Smooth muscle cell (in vitro differentiated cells): ENCODE measurements at regions not wholly inside any gene's neighbourhood (a gene's known extent, or its start where the extent isn't known, plus 50 kb on each side); places are given as distances from the start of the nearest gene placed in this dataset.

Experiments
- DNase-seq: peaks from one replicate; lab custom pipeline; 2025; ENCODE audit not compliant: unreplicated experiment; lab: John Stamatoyannopoulos, UW
- H2AFZ ChIP-seq: fragments of 200-600 bp; sonication (generic); 2 replicates; pipeline ENCODE4 v1.6.0; 2016; ENCODE audit warnings: antibody characterized with exemption, low read depth, mild to moderate bottlenecking
- H3F3A ChIP-seq: fragments of 200-600 bp; sonication (generic); 2 replicates; pipeline ENCODE4 v1.6.0; 2017; ENCODE audit warnings: antibody characterized with exemption, low read depth
- H3K27ac ChIP-seq: fragments of 200-600 bp; sonication (generic); 2 replicates; pipeline ENCODE4 v1.5.1; 2016; ENCODE audit warnings: low read depth, mild to moderate bottlenecking
- H3K27me3 ChIP-seq: fragments of 200-600 bp; sonication (generic); 2 replicates; pipeline ENCODE4 v1.6.1; 2016; ENCODE audit warnings: low read depth, mild to moderate bottlenecking
- H3K36me3 ChIP-seq: fragments of 200-600 bp; sonication (generic); 2 replicates; pipeline ENCODE4 v1.5.1; 2016; ENCODE audit warnings: low read depth
- H3K4me1 ChIP-seq: fragments of 200-600 bp; sonication (generic); 2 replicates; pipeline ENCODE4 v1.5.1; 2016; ENCODE audit warnings: low read depth
- H3K4me2 ChIP-seq: fragments of 200-600 bp; sonication (generic); 2 replicates; pipeline ENCODE4 v1.6.0; 2016; ENCODE audit warnings: mild to moderate bottlenecking
- H3K4me3 ChIP-seq: fragments of 200-600 bp; sonication (generic); 2 replicates; pipeline ENCODE4 v1.5.1; 2016; ENCODE audit warnings: mild to moderate bottlenecking
- H3K79me2 ChIP-seq: fragments of 200-600 bp; sonication (generic); 2 replicates; pipeline ENCODE4 v1.6.0; 2016; ENCODE audit warnings: low read depth, mild to moderate bottlenecking
- H3K9ac ChIP-seq: fragments of 200-600 bp; sonication (generic); 2 replicates; pipeline ENCODE4 v1.6.0; 2016; ENCODE audit warnings: low read depth
- H3K9me3 ChIP-seq: fragments of 200-600 bp; sonication (generic); replicated peaks from 2 replicates; pipeline ENCODE4 v1.5.1; 2016; ENCODE audit warnings: low read depth
- H4K20me1 ChIP-seq: fragments of 200-600 bp; sonication (generic); 2 replicates; pipeline ENCODE4 v1.6.0; 2016; ENCODE audit warnings: low read depth
- CTCF ChIP-seq: fragments of 200-600 bp; sonication (generic); IDR thresholded peaks from 2 replicates; pipeline ENCODE4 v1.5.1; 2017; ENCODE audit warnings: borderline replicate concordance, mild to moderate bottlenecking, antibody characterized with exemption; ENCODE audit not compliant: insufficient read depth, poor library complexity, severe bottlenecking
- WGBS: methylation state at CpG from one replicate; pipeline ENCODE4 v1.1.7; 2016; ENCODE audit warnings: low lambda C conversion rate; 5-methylcytosine and 5-hydroxymethylcytosine counted together

- Histone ChIP-seq H3K4me3 (no peak overlapping the region), H3K4me1 (peaks cover 20% of the 10 kb centered on the region), H3K27me3 (no peaks in the 10 kb centered on the region), H3K4me2 (peak overlapping the region; percentile 43), H3K9me3 (no peaks in the 10 kb centered on the region), H3K9ac (no peak overlapping the region), H2AFZ (no peak overlapping the region), H4K20me1 (no peaks in the 10 kb centered on the region), H3K79me2 (peaks cover 19% of the 10 kb centered on the region), H3F3A (peaks cover 3% of the 10 kb centered on the region), H3K27ac (peak overlapping the region; percentile 21), H3K36me3 (no peaks in the 10 kb centered on the region)
- no peak for TF ChIP-seq CTCF
- WGBS: 40% methylated on average over 5 of the region's 5 CpGs
- DNase-seq: no peak
Measured at GRCh38 chr11:27187848-27188621, 147.4 kb downstream of the BBOX1 start.

GRCh38 chr11:27187075-27187847 is 146.6 kb downstream of the BBOX1 start:
- Histone ChIP-seq H3K36me3 (no peaks in the 10 kb centered on the region), H3K4me2 (no peak overlapping the region), H3F3A (peaks cover 3% of the 10 kb centered on the region)

GRCh38 chr11:27186580-27186979 is 146.0 kb downstream of the BBOX1 start:
- no peak for TF ChIP-seq CTCF
- Histone ChIP-seq H3K4me1 (peaks cover 20% of the 10 kb centered on the region), H2AFZ (no peak overlapping the region), H3K4me2 (no peak overlapping the region), H3K9me3 (no peaks in the 10 kb centered on the region), H3F3A (peaks cover 3% of the 10 kb centered on the region), H3K27me3 (no peaks in the 10 kb centered on the region), H3K9ac (no peak overlapping the region), H3K27ac (no peak overlapping the region), H3K4me3 (no peak overlapping the region), H3K36me3 (no peaks in the 10 kb centered on the region), H3K79me2 (peaks cover 17% of the 10 kb centered on the region), H4K20me1 (no peaks in the 10 kb centered on the region)
- DNase-seq: no peak

More at GRCh38 chr11:27187075-27187847, 146.6 kb downstream of the BBOX1 start:
- no peak for DNase-seq
- Histone ChIP-seq H3K79me2 (peaks cover 17% of the 10 kb centered on the region), H3K9me3 (no peaks in the 10 kb centered on the region), H3K4me1 (peaks cover 20% of the 10 kb centered on the region), H3K4me3 (no peak overlapping the region), H2AFZ (no peak overlapping the region), H4K20me1 (no peaks in the 10 kb centered on the region), H3K9ac (no peak overlapping the region), H3K27ac (no peak overlapping the region), H3K27me3 (no peaks in the 10 kb centered on the region)
- TF ChIP-seq CTCF: no peak
- WGBS: 76% methylated on average over 4 of the region's 4 CpGs
